OCI-LY3 (cell line): ENCODE measurements at regions not wholly inside any gene's neighbourhood (a gene's known extent, or its start where the extent isn't known, plus 50 kb on each side); places are given as distances from the start of the nearest gene placed in this dataset.

Source experiments
- H2AFZ ChIP-seq: fragments of 200-600, 300-600 bp; shearing (Covaris generic); 2 replicates; pipeline ENCODE4 v1.6.0; 2014; ENCODE audit warnings: antibody characterized with exemption, low read depth, low read length
- H3K27ac ChIP-seq: fragments of 200-600, 300-600 bp; sonication (generic); 2 replicates; pipeline ENCODE4 v1.5.1; 2014; ENCODE audit warnings: mild to moderate bottlenecking, low read length, moderate library complexity, mixed read lengths
- H3K27me3 ChIP-seq: fragments of 200-600, 300-600 bp; sonication (generic); 2 replicates; pipeline ENCODE4 v1.6.1; 2014; ENCODE audit warnings: low read depth, low read length, mixed read lengths
- H3K36me3 ChIP-seq: fragments of 200-600, 300-600 bp; sonication (generic); replicated peaks from 2 replicates; pipeline ENCODE3; 2014; ENCODE audit warnings: low read depth, low read length, mixed read lengths
- H3K4me1 ChIP-seq: fragments of 300-600, 200-600 bp; sonication (generic); 2 replicates; pipeline ENCODE4 v1.6.1; 2014; ENCODE audit warnings: low read length, mixed read lengths
- H3K4me2 ChIP-seq: fragments of 200-600, 300-600 bp; sonication (generic); 2 replicates; pipeline ENCODE4 v1.6.1; 2014; ENCODE audit warnings: low read length, mixed read lengths
- H3K4me3 ChIP-seq: fragments of 300-600, 200-600 bp; sonication (generic); 2 replicates; pipeline ENCODE4 v1.5.1; 2014; ENCODE audit warnings: antibody characterized with exemption, mild to moderate bottlenecking, low read length, moderate library complexity
- H3K79me2 ChIP-seq: fragments of 300-600, 200-600 bp; shearing (Covaris generic); 2 replicates; pipeline ENCODE4 v1.6.1; 2014; ENCODE audit warnings: mild to moderate bottlenecking, low read length, mixed read lengths
- H3K9ac ChIP-seq: fragments of 300-600, 200-600 bp; shearing (Covaris generic); 2 replicates; pipeline ENCODE4 v1.6.0; 2014; ENCODE audit warnings: mild to moderate bottlenecking, low read length, moderate library complexity
- H3K9me3 ChIP-seq: fragments of 200-600, 300-600 bp; shearing (Covaris generic); 2 replicates; pipeline ENCODE4 v1.6.1; 2014; ENCODE audit warnings: low read length, mixed read lengths; ENCODE audit not compliant: insufficient read depth
- H4K20me1 ChIP-seq: fragments of 200-600, 300-600 bp; sonication (generic); 2 replicates; pipeline ENCODE4 v1.6.1; 2016; ENCODE audit warnings: low read length, mixed read lengths; ENCODE audit not compliant: insufficient read depth
- EZH2phosphoT487 ChIP-seq: fragments of 200-600 bp; shearing (Covaris generic); IDR thresholded peaks from 2 replicates; pipeline ENCODE4 v1.6.1; 2018; ENCODE audit warnings: antibody characterized with exemption, mixed run types, low read depth
- TF ChIP-seq, protein P1 (sequence below): fragments of 200-600, 300-600 bp; sonication (generic); IDR thresholded peaks from 2 replicates; pipeline ENCODE4 v1.5.1; 2014; ENCODE audit warnings: antibody characterized with exemption, low read length, low read depth

GRCh38 chr6:84862843-84863242 lies 98.4 kb upstream of the TBX18 start:
- Histone ChIP-seq H3K4me1 (no peaks in the 10 kb centered on the region), H3K36me3 (no peaks in the 10 kb centered on the region), H2AFZ (no peak overlapping the region), H3K9me3 (no peaks in the 10 kb centered on the region), H3K79me2 (no peaks in the 10 kb centered on the region), H3K27me3 (no peaks in the 10 kb centered on the region), H3K9ac (no peak overlapping the region), H3K4me3 (no peak overlapping the region), H3K4me2 (no peak overlapping the region), H3K27ac (no peak overlapping the region), H4K20me1 (no peaks in the 10 kb centered on the region)
- TF ChIP-seq, protein P1, sequence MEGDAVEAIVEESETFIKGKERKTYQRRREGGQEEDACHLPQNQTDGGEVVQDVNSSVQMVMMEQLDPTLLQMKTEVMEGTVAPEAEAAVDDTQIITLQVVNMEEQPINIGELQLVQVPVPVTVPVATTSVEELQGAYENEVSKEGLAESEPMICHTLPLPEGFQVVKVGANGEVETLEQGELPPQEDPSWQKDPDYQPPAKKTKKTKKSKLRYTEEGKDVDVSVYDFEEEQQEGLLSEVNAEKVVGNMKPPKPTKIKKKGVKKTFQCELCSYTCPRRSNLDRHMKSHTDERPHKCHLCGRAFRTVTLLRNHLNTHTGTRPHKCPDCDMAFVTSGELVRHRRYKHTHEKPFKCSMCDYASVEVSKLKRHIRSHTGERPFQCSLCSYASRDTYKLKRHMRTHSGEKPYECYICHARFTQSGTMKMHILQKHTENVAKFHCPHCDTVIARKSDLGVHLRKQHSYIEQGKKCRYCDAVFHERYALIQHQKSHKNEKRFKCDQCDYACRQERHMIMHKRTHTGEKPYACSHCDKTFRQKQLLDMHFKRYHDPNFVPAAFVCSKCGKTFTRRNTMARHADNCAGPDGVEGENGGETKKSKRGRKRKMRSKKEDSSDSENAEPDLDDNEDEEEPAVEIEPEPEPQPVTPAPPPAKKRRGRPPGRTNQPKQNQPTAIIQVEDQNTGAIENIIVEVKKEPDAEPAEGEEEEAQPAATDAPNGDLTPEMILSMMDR, result no peak

- Histone ChIP-seq H2AFZ (no peak overlapping the region), H3K79me2 (no peaks in the 10 kb centered on the region), H3K27me3 (no peaks in the 10 kb centered on the region), H3K27ac (no peak overlapping the region), H3K36me3 (no peaks in the 10 kb centered on the region), H3K9me3 (no peaks in the 10 kb centered on the region), H3K4me2 (no peak overlapping the region), H4K20me1 (no peaks in the 10 kb centered on the region), H3K4me1 (no peaks in the 10 kb centered on the region), H3K4me3 (no peak overlapping the region), H3K9ac (no peak overlapping the region)
- TF ChIP-seq, protein P1, result no peak
- TF ChIP-seq EZH2phosphoT487, result no peak
Measured at GRCh38 chr6:84860920-84861319, 96.5 kb upstream of the TBX18 start.

DNA sequence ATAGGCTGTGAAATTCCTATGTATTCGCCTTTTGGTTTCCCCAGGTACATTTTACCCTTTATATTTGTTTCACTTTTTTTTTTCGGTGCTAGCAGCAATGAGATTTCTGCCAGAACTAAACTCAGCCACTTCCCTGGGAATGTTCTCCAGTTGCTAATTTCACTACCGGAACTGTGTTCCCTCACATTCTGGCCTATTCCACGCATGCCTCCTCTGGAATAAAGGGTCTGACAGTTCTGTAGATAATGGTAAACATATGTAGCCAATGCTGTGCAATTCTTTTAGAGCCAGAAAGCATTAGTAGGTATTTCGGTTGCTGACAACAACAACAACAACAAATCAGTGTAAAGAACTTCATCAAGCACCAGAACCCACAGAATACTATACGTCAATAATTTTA lies 96.1 kb upstream of the TBX18 start:
- no peaks in the 10 kb centered on the region for H3K36me3 ChIP-seq
- H2AFZ ChIP-seq, result no peak overlapping the region
- H3K4me3 ChIP-seq, result no peak overlapping the region
- TF ChIP-seq, protein P1, result no peak
- TF ChIP-seq EZH2phosphoT487, result no peak
- H3K9ac ChIP-seq, result no peak overlapping the region
- H3K9me3 ChIP-seq, result no peaks in the 10 kb centered on the region
- no peak overlapping the region for H3K4me2 ChIP-seq
- no peaks in the 10 kb centered on the region for H3K27me3 ChIP-seq
- H4K20me1 ChIP-seq, result no peaks in the 10 kb centered on the region
- no peak overlapping the region for H3K27ac ChIP-seq
- no peaks in the 10 kb centered on the region for H3K79me2 ChIP-seq
- H3K4me1 ChIP-seq, result no peaks in the 10 kb centered on the region

DNA sequence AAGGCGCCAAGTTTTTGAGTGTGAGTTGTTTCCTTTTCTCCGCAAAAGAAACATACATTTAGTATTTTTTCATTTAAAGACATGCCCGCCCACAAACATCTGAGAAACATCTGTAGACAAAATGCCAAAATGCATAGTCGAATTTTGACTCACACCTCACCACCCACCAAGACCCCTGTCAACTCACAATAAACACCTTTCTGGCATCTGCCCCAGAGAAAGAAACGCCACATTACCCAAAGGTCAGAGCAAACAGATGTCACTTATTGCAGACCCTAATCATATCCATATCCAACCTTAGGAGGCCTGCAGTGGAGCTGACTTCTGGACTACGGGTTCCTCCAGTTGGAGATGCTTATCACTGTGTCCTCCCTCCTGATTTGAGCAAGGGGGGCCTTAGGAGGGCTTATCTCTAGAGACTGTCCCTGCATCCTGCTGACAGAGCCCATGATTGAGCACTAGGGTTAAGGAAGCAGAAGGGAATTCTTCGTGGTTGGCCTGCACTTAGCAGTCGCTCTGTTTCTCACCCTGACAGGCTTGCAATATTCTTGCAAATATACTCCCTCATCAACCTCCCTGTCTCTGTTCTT lies 90.5 kb upstream of the TBX18 start:
- no peak for TF ChIP-seq EZH2phosphoT487
- TF ChIP-seq, protein P1, result no peak
- Histone ChIP-seq H3K4me2 (no peak overlapping the region), H3K4me3 (no peak overlapping the region), H3K79me2 (no peaks in the 10 kb centered on the region), H3K36me3 (no peaks in the 10 kb centered on the region), H3K27ac (no peak overlapping the region), H3K9ac (no peak overlapping the region), H4K20me1 (no peaks in the 10 kb centered on the region), H3K27me3 (no peaks in the 10 kb centered on the region), H3K4me1 (no peaks in the 10 kb centered on the region), H2AFZ (no peak overlapping the region), H3K9me3 (no peaks in the 10 kb centered on the region)
